ENCODE measurements at regions not wholly inside any gene's neighbourhood (a gene's known extent, or its start where the extent isn't known, plus 50 kb on each side); places are given as distances from the start of the nearest gene placed in this dataset.

DNA sequence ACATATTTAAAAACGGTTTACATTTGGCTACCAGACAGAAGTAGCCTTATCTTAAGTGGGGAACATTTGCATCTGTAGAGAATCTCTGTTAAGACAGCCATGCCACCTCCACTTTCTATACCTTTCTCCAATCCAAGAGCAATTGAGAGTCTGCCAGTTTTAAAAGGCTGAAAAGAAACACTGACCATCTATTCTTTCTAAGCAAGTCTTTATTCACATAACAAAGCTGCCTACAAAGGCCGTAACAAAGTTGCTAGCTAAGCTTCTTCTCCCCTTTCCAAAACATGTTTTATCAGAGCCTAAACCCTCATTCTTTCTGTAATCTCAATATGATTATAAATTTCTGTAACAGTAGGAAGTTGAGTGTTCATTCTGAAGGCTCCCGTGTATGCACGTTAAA lies 1078.3 kb downstream of the NCAM2 start:
- Histone ChIP-seq H3K36me3 (no peaks in the 10 kb centered on the region), H3K9me3 (peaks cover 3% of the 10 kb centered on the region), H3K4me1 (no peaks in the 10 kb centered on the region), H3K27ac (no peak overlapping the region), H3K4me3 (no peak overlapping the region), H3K27me3 (no peaks in the 10 kb centered on the region)
- DNase-seq (ENCODE audit: low spot score in 2 of 2), result no peak
- no peak for TF ChIP-seq EP300 (IDR thresholded peaks at IDR 0.05)
- no peak for TF ChIP-seq POLR2AphosphoS5 (IDR thresholded peaks at IDR 0.05)
- no peak for TF ChIP-seq POLR2A (IDR thresholded peaks at IDR 0.05)
- no peak for TF ChIP-seq CTCF (IDR thresholded peaks at IDR 0.05)
- 73% methylated on average over 4 of the region's 4 CpGs for WGBS

- no peak for TF ChIP-seq POLR2AphosphoS5 (IDR thresholded peaks at IDR 0.05)
- TF ChIP-seq EP300 (IDR thresholded peaks at IDR 0.05), result no peak
- H3K27me3 ChIP-seq, result no peaks in the 10 kb centered on the region
- WGBS, result 79% methylated on average over 3 of the region's 3 CpGs
- no peak overlapping the region for H3K4me3 ChIP-seq
- peaks cover 8% of the 10 kb centered on the region for H3K9me3 ChIP-seq
- DNase-seq (ENCODE audit: low spot score in 2 of 2), result no peak
- H3K4me1 ChIP-seq, result no peaks in the 10 kb centered on the region
- H3K27ac ChIP-seq, result no peak overlapping the region
- no peaks in the 10 kb centered on the region for H3K36me3 ChIP-seq
These were observed 1085.7 kb downstream of the NCAM2 start for GRCh38 chr21:22083899-22084298.

DNA sequence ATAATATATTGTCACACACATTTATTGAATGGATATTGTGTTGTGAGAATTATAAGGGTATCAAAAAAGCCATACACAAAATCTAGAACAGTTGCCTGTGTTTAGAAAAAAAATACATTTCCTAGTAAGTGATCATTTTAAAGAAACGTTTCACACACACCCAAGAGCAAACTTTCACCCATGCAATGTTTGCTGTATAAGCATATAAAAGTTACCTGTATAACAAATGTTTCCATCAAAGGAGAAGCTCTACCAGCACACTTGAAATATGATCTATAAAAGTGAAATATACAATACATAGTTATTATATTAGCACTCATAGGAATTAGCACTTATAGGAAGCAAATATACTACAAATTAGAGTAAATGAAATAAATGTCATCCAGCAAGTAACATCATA lies 1098.1 kb downstream of the NCAM2 start:
- Histone ChIP-seq H3K27me3 (no peaks in the 10 kb centered on the region), H3K36me3 (no peaks in the 10 kb centered on the region), H3K9me3 (no peaks in the 10 kb centered on the region), H3K4me1 (no peaks in the 10 kb centered on the region), H3K27ac (no peak overlapping the region), H3K4me3 (no peak overlapping the region)
- no peak for DNase-seq (ENCODE audit: low spot score in 2 of 2)
- WGBS, result 41% methylated on average over 1 of the region's 1 CpG
- TF ChIP-seq POLR2AphosphoS5 (IDR thresholded peaks at IDR 0.05) (no peak), CTCF (IDR thresholded peaks at IDR 0.05) (no peak), POLR2A (IDR thresholded peaks at IDR 0.05) (no peak), EP300 (IDR thresholded peaks at IDR 0.05) (no peak)

GRCh38 chr21:22106720-22107410 lies 1108.7 kb downstream of the NCAM2 start:
- 53% methylated on average over 2 of the region's 2 CpGs for WGBS
- TF ChIP-seq POLR2AphosphoS5 (IDR thresholded peaks at IDR 0.05) (no peak), POLR2A (IDR thresholded peaks at IDR 0.05) (no peak), EP300 (IDR thresholded peaks at IDR 0.05) (no peak), CTCF (IDR thresholded peaks at IDR 0.05) (no peak)

DNA sequence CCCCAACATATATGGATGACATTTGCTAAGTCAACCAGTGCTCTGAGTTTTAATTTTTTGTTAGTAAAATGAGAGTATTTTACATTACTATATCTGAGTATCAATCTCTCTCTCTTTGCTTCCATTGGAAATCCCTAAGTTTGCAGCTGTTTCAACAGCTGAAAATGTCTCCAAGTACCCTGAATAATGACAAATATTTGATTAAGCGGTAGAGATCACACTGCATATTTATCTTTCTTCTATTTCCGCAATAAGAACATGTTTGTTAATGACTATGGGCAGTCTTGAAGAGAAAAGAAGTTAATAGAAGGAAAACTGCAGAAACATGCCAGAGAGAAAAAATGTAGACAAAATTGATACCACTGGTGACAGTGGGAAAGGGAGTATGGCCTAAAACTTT lies 1117.5 kb downstream of the NCAM2 start:
- Histone ChIP-seq H3K36me3 (no peaks in the 10 kb centered on the region), H3K27me3 (no peaks in the 10 kb centered on the region), H3K4me3 (no peak overlapping the region), H3K9me3 (no peaks in the 10 kb centered on the region), H3K27ac (no peak overlapping the region), H3K4me1 (no peaks in the 10 kb centered on the region)
- 95% methylated on average over 2 of the region's 2 CpGs for WGBS
- DNase-seq (ENCODE audit: low spot score in 2 of 2), result no peak
- TF ChIP-seq CTCF (IDR thresholded peaks at IDR 0.05), result no peak
- TF ChIP-seq EP300 (IDR thresholded peaks at IDR 0.05), result no peak
- no peak for TF ChIP-seq POLR2A (IDR thresholded peaks at IDR 0.05)
- TF ChIP-seq POLR2AphosphoS5 (IDR thresholded peaks at IDR 0.05), result no peak

More at GRCh38 chr21:22106720-22107410, 1108.7 kb downstream of the NCAM2 start:
- Histone ChIP-seq H3K27ac (no peak overlapping the region), H3K4me3 (no peak overlapping the region), H3K9me3 (peaks cover 3% of the 10 kb centered on the region), H3K27me3 (no peaks in the 10 kb centered on the region), H3K4me1 (no peaks in the 10 kb centered on the region), H3K36me3 (no peaks in the 10 kb centered on the region)
- DNase-seq (ENCODE audit: low spot score in 2 of 2), result no peak

All from suprapubic skin (tissue), 4 donors.